Left ventricle myocardium inferior (tissue), 1 donor: ENCODE measurements at regions not wholly inside any gene's neighbourhood (a gene's known extent, or its start where the extent isn't known, plus 50 kb on each side); places are given as distances from the start of the nearest gene placed in this dataset.
A peak's percentile ranks its signal among the peaks of the same experiment; 100 is the strongest.

ENCODE experiments used
- DNase-seq: peaks from one replicate; pipeline ENCODE4 v3.0.0-alpha.2; 2020
- H3K27ac ChIP-seq: fragments of 200-600 bp; replicated peaks from 2 replicates; pipeline ENCODE4 v1.8.0; 2021
- H3K27me3 ChIP-seq: fragments of 200-600 bp; 2 replicates; pipeline ENCODE4 v1.8.0; 2021; ENCODE audit warnings: low read depth
- H3K36me3 ChIP-seq: fragments of 200-600 bp; 2 replicates; pipeline ENCODE4 v1.8.0; 2021
- H3K4me1 ChIP-seq: fragments of 200-600 bp; 2 replicates; pipeline ENCODE4 v1.8.0; 2021
- H3K4me3 ChIP-seq: fragments of 200-600 bp; 2 replicates; pipeline ENCODE4 v1.8.0; 2021; ENCODE audit warnings: mild to moderate bottlenecking, moderate library complexity
- H3K9me3 ChIP-seq: fragments of 200-600 bp; replicated peaks from 2 replicates; pipeline ENCODE4 v1.8.0; 2021
- intact Hi-C: fragments of 100-400 bp; cut with micrococcal nuclease; formaldehyde crosslinking; loops from one replicate; pipeline ENCODE4 v1.11.0; 2022
- TF ChIP-seq, protein P1 (sequence below): fragments of 200-600 bp; IDR thresholded peaks from 2 replicates; pipeline ENCODE4 v1.8.0; 2021; ENCODE audit warnings: antibody characterized with exemption, mild to moderate bottlenecking, borderline replicate concordance
- donor health status: DM: no; HTN: yes; CAD: no; lungs with severe emphysema.

DNA sequence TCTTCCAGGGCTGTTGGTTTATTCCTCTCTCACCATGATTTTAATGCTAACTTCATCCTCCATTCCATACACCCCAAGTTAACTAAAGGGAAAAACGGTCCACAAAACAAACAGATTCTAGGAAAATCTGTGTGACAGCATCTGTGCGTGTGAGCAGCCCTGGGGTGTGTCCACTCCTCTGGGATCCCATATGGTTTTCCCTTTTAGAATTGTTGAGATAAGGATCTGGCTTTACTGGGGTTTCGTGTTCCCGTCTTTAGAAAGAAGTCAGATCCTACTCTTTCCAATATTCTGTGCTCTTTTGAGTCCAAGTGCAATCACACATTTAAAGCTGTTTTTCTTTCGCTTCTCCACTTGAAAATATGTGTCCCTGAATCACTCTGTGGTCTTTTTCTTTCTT is 257.1 kb downstream of the KLF6 start:
- TF ChIP-seq, protein P1, sequence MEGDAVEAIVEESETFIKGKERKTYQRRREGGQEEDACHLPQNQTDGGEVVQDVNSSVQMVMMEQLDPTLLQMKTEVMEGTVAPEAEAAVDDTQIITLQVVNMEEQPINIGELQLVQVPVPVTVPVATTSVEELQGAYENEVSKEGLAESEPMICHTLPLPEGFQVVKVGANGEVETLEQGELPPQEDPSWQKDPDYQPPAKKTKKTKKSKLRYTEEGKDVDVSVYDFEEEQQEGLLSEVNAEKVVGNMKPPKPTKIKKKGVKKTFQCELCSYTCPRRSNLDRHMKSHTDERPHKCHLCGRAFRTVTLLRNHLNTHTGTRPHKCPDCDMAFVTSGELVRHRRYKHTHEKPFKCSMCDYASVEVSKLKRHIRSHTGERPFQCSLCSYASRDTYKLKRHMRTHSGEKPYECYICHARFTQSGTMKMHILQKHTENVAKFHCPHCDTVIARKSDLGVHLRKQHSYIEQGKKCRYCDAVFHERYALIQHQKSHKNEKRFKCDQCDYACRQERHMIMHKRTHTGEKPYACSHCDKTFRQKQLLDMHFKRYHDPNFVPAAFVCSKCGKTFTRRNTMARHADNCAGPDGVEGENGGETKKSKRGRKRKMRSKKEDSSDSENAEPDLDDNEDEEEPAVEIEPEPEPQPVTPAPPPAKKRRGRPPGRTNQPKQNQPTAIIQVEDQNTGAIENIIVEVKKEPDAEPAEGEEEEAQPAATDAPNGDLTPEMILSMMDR: no peak
- intact Hi-C loops: no loop called here

DNA sequence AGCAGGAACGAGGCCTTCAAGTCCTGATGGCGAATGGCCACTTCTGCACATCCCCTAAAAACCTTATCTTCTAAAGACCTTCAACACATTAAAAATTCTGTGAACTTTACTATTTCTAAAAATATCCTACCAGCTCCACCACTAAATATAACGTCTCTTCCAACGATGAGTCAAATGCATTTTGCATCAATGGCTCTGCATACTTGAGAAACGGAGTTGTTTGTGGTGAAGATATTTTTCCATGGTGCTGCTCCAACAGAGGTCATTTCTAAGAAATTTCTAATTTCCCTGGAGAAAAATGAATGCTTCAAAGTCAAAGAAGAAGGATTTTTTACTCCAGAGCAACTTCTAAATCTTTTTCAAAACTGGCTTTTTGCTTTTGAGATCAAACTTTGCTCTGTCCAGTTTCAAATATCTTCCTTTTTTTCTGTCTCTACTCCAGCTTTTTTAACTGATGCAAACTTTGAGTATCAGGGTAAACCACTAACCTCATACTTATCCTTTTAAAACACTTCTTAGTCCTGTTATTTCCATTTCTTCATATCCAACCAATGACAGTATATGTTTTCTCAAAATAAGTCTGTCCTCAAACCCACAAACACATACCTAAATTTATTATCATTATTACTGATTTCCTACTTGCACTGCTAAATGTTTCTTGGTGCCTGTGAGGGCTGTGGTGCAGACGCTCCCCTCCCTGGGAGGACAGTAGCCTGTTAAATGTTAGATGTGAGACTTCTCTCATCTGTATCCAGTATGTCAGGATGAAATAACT is 258.1 kb downstream of the KLF6 start:
- peaks cover 39% of the 10 kb centered on the region for H3K4me1 ChIP-seq
- no peaks in the 10 kb centered on the region for H3K36me3 ChIP-seq
- no peaks in the 10 kb centered on the region for H3K27me3 ChIP-seq
- no peak overlapping the region for H3K4me3 ChIP-seq
- peak overlapping the region; percentile 59 for H3K27ac ChIP-seq
- H3K9me3 ChIP-seq: no peaks in the 10 kb centered on the region
- TF ChIP-seq, protein P1: no peak
- no peak for DNase-seq
- intact Hi-C loops: no loop called here

More for the DNA sequence above, 257.1 kb downstream of the KLF6 start:
- peak overlapping the region; percentile 59 for H3K27ac ChIP-seq
- no peak for DNase-seq
- H3K4me1 ChIP-seq: peaks cover 39% of the 10 kb centered on the region
- no peaks in the 10 kb centered on the region for H3K27me3 ChIP-seq
- H3K36me3 ChIP-seq: no peaks in the 10 kb centered on the region
- no peak overlapping the region for H3K4me3 ChIP-seq
- H3K9me3 ChIP-seq: no peaks in the 10 kb centered on the region

DNA sequence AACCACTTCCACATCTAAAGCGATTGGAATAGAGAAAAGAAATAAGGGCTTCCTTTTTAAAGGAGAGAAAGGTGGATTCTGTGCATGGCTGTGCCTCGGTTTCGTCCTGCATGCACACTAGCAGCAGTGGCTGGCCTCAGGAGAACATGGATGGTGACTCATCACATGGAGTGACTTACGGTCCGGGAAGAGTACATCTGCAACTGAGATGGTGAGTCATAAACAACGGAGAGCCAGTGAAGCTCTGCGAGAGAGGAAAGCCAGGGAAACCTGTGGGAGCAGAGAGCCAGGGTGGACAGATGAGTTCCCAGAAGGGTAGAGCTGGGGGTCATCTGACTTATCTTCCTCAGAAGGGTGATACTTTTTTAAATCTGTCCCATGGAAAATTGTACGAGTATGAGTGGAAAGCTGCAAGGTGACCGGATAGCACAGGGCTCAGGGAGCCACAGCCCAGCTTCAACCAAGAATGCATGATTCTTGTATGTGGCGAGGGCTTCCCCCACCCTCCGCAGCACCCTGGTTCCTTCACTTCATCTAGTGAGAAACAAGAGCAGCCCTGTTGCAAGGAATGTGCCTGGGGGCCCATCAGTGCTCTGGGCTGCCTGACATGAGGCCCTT is 259.1 kb downstream of the KLF6 start:
- peak; percentile 28 for DNase-seq
- H3K27me3 ChIP-seq: no peaks in the 10 kb centered on the region
- no peak overlapping the region for H3K4me3 ChIP-seq
- TF ChIP-seq, protein P1: no peak
- H3K36me3 ChIP-seq: no peaks in the 10 kb centered on the region
- intact Hi-C loops: no loop called here
- H3K9me3 ChIP-seq: no peaks in the 10 kb centered on the region
- peaks cover 39% of the 10 kb centered on the region for H3K4me1 ChIP-seq
- H3K27ac ChIP-seq: peak overlapping the region; percentile 59

DNA sequence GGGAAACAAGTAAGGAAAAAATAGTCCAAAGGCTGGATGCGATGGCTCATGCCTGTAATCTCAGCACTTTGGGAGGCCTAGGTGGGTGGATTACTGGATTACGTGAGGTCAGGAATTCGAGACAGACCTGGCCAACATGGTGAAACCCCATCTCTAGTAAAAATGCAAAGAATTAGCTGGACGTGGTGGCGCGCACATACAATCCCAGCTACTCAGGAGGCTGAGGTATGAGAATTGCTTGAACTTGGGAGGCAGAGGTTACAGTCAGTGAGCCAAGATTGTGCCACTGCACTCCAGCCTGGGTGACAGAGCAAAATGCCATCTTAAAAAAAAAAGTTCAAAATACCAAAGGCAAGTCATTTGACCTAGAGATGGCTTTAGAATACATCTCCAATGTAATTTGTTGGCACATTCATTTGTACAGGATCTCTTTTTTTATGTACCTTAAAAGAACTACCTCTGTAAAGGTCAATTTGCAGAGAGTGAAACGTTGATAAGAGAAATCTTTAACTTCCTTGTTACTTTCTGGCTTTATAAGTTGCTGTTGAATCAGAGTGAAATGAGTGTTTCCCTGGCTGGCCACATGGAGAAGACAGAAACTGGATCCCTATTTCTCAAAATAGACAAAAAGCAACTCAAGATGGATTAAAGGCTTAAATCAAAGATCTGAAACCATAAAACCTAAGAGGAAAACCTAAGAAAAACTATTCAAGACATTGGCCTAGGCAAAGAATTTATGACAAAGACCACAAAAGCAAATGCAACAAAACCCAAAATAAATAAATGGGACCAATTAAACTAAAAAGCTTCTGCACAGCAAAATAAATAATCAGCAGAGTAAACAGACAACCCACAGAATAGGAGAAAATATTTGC is 260.7 kb downstream of the KLF6 start:
- H3K9me3 ChIP-seq: no peaks in the 10 kb centered on the region
- no peak overlapping the region for H3K4me3 ChIP-seq
- intact Hi-C loops: no loop called here
- H3K36me3 ChIP-seq: no peaks in the 10 kb centered on the region
- DNase-seq: no peak
- peaks cover 34% of the 10 kb centered on the region for H3K4me1 ChIP-seq
- no peak overlapping the region for H3K27ac ChIP-seq
- TF ChIP-seq, protein P1: no peak
- no peaks in the 10 kb centered on the region for H3K27me3 ChIP-seq

DNA sequence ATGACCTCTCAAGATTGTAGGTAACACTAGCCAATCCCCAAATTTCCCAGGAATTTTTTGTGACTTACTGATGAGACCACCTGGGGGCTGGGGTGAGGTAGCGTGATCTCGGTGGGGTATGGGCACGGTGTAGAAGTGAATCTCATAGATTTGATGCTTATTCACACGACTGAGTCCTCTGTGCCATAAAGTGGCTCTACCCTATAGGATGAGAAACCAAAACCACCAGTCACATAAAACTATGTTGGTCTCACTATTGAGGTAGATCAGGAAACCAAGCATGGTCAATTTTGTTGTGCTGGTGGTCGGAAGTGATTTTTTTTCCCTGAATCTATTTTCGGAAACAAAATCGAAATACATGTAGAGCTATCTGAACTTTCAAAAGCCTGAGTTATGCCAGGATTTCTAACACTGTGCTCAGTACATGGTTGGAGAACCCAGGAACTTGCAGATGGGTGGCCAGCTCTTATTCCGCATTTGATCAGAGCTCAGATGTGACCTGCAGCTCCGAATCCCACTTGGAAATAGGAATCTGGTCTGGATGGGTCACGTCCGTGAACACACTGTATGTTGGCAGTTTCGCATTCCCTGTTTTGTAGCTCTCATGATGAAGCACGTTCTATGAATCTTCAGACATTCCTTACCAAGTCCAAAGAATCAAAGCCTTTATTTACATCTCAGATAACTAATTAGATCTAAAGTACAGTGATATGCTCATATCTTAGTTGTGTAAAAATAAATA is 261.5 kb downstream of the KLF6 start:
- Histone ChIP-seq H3K9me3 (no peaks in the 10 kb centered on the region), H3K36me3 (no peaks in the 10 kb centered on the region), H3K4me3 (no peak overlapping the region), H3K27me3 (no peaks in the 10 kb centered on the region), H3K27ac (no peak overlapping the region), H3K4me1 (peaks cover 26% of the 10 kb centered on the region)
- intact Hi-C loops: no loop called here
- TF ChIP-seq, protein P1: no peak
- no peak for DNase-seq
